NCI-H748 treated with DMSO at 0.1 percent for 48 hours (cell line): ENCODE measurements at regions not wholly inside any gene's neighbourhood (a gene's known extent, or its start where the extent isn't known, plus 50 kb on each side); places are given as distances from the start of the nearest gene placed in this dataset.

ENCODE experiments used
- DNase-seq: peaks from one replicate; lab custom pipeline; 2025; lab: John Stamatoyannopoulos, UW

DNA sequence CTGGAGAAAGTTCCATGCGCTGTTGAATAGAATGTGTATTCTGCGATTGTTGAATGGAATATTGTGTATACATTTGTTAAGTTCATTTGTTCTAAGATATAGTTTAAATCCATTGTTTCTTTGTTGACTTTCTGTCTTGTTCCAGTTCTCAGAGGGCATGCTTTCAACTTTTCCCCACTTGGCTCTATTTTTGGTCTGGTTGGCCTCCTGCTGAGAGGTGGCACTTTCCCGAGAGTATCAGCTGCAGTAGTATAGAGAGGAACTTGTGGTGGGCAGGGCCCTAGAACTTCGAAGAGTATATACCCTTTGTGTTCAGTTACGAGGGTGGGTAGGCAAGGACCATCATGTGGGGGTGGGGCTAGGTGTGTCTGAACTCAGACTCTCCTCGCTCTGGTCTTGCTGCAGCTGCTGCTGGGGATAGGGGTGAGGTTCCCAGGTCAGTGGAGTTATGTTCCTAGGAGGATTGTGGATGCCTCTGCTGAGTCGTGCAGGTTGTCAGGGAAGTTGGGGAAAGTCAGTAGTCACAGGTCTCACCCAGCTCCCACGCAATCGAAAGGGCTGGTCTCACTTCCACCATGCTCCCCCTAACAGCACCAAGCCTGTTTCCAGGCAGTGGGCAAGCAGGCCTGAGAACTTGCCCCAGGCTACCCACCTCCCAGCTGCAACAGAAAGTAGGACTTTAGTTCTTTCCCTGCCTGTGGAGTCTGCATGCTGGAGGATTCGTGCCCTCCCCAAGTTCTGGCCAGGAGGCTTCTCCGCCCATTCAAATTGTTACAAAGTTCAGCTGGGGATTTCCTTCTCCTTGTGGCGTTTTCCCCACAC, 118.9 kb upstream of the SSTR4 start:
- DNase-seq: no peak

GRCh38 chr20:22918286-22918983, 116.7 kb upstream of the SSTR4 start:
- DNase-seq: peak; percentile 69

- DNase-seq: peak; percentile 35
Observed at GRCh38 chr20:22920898-22921297, 114.2 kb upstream of the SSTR4 start.

DNA sequence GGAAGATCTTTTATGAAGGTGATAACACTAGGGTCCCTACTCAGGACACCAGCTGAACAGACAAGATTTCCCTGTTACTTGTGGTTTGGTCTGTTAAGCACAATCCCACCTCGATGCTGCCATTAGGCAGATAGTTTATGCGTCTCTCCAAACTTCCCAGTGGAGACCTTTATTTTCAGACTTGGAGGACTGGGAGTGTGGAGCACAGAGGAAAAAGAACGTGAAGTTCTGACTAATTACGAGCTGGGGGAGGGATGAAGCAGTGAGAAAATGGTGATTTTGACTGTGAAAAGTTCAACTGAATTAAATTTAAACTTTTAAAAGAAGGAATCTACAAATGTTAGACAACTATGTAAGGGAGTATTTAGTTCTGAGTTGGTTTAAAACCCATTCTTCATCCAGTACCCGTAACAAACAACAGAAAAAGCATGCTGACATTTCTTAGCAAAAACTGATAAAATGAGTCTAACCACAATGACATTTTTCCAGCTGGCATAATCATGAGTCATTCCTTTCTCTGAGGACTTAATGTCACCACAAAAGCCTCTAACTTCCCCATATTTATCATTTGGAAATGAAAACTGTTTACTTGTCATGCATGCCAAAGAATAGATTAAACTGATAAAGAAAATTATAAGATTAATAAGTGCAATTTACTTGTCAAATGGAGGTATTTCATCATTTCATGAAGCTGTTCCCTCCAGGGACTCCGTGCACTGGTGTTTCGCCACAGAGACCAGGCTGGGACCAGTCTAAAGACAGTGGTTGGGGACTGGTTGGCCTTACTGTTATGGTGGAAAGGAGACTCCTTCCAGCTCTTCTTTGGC, 113.3 kb upstream of the SSTR4 start:
- no peak for DNase-seq

- DNase-seq: no peak
Observed at GRCh38 chr20:22922987-22923386, 112.1 kb upstream of the SSTR4 start.

- DNase-seq: no peak
Observed at GRCh38 chr20:22924046-22924737, 110.9 kb upstream of the SSTR4 start.

DNA sequence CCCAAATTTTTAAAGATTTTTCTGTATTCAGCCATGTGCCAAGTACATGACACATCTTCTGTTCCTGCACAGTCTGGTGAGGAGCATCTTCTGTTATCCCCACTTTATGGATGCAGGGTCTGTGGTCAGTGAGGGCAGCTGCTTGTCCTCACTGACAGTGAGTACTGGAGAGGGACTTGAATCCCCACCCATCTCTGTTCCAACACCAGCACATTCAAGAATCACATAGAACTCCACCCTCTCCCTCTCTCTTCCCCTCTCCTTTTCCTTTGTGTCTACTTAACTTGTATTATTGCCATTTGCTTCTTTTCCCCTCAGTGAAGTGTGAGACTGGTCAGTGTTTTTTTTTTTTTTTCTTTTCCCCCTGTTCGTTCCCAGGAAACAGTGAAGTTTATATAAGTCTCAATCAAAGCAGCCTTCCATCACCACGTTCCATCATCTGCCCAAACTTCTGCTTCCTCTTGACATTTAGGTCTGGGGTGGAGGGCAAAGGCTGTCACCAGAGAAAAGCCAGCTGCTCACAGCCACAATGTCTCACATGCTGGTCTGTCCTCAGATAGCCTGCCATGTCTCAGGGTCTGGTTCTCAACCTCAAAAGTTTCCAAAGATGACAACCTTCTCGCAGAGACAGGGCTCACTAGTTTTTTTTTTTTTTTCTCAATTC, 110.0 kb upstream of the SSTR4 start:
- no peak for DNase-seq

DNA sequence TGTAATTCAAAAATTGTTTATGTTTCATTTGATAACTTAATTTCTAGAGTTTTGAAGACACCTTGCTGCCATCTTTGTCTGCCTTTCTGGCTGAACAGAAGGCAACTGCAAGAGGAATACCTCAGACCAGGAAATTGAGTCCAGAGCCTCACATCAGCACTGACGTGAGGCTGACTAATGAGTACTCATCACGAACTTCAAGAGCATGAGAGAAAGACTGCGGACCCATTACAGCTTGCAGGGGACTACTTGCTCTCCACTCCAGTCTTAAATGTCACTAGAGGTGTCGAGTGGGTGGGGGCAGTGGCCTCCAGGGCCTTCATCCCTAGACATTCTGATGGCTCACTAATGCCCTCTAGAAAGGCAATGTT, 109.5 kb upstream of the SSTR4 start:
- DNase-seq: no peak

DNA sequence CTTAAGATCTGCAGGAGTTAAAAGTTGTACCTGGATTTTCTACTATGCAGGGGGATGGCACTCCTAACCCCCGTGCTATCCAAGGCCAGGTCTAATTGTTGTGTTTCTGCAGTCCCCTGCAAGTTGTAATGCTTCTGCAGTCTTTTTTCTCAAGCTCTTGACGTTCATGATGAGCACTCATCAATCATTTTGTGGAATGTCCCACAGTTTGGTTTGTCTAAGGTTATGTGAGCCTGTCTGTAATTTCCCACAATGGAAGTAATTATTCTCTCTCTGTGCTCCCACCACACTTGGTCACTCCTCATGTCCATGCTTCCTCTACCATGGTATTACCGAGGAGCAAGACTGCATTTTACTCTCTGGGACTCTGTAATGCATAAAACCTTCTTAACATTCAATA, 107.6 kb upstream of the SSTR4 start:
- no peak for DNase-seq

GRCh38 chr20:22928679-22929078, 106.4 kb upstream of the SSTR4 start:
- no peak for DNase-seq

GRCh38 chr20:22929661-22930060, 105.5 kb upstream of the SSTR4 start:
- no peak for DNase-seq

DNA sequence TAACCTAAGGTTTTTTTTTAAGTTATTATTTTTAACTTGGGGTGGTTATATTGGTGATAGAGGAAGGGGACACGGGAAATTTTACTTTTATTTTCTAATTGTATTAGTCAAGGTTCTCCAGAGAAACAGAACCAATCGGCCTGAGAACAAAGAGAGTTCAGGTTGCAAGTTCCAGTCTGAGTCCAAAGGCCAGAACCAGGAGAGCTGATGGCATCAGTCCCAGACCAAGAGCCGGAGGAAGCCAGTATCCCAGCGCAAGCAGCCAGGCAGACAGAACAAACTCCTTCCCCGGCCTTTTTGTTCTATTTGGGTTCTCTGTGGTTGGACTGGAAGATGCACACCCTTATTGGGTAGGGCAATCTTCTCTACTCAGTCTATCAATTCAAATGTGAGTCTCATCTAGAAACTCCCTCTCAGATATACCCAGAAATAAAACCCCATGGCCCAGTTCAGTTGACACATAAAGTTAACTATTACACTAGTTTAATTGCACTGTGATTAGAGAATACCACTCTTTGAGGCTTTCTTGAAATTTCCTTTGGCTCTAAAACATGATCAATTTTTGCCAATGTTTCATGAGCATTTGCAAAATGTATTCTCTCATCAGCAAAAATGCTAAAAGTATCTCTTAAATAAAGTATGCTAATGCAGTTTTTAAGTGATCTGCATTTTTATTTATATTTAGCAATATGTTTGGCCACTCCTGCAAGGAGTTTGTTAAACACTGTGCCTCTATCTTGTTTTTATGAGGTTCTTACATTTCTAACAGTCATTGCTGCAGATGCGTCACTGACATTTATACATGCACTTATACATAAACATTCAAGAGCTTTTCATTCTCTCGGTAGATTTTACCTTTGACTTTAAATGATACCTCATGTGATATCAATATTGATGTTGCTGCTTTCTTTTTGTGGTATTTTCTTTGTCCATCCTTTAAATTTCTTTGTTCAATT, 103.2 kb upstream of the SSTR4 start:
- DNase-seq: no peak

DNA sequence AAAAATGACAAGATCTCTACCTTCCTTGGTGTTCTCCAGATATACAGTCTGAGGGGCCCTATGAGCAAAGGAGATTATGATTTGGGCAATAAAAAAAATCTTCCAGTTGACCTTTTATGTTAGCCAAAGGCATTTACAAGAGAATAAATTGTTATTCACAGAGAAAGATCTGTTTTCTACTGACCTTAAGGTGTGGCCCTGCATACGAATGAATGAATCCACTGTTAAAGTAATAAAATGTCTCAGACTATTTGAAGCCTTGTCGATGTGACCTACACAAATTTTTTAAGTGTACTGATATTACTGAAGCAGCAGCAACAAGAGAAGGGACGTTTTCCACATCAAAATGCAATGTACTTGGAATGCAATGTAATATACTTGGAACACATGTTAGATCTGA, 95.9 kb upstream of the SSTR4 start:
- no peak for DNase-seq

DNA sequence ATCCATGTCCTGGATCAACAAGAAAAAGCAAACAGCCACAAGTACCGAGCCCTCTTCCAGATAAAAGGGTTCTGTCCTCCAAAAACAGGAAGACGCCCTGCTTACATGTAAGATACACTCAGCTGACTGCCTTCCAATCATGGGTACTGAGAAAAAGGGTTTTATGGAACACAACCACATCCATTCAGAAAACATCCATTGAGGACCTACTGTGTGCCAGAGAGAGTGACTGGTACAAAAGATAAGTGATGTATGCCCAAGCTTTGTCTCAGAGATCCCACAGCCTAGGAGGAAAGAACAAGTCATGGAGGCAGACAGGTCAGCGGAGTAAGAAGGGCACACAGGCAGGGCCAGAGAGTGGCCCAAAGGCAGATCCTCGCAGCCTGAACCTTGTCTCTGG, 94.8 kb upstream of the SSTR4 start:
- no peak for DNase-seq

GRCh38 chr20:22941550-22941949, 93.6 kb upstream of the SSTR4 start:
- no peak for DNase-seq

- DNase-seq: no peak
Observed at GRCh38 chr20:22942742-22943141, 92.4 kb upstream of the SSTR4 start.

- DNase-seq: no peak
Observed at GRCh38 chr20:22944062-22944461, 91.0 kb upstream of the SSTR4 start.

GRCh38 chr20:22944936-22945335, 90.2 kb upstream of the SSTR4 start:
- DNase-seq: no peak

- no peak for DNase-seq
Observed at GRCh38 chr20:22946596-22946995, 88.5 kb upstream of the SSTR4 start.

- DNase-seq: no peak
Observed at GRCh38 chr20:22949331-22950109, 85.6 kb upstream of the SSTR4 start.
